ENCODE measurements at regions not wholly inside any gene's neighbourhood (a gene's known extent, or its start where the extent isn't known, plus 50 kb on each side); places are given as distances from the start of the nearest gene placed in this dataset.

- H3K27me3 ChIP-seq (replicated peaks; ENCODE audit: control insufficient read depth, insufficient read depth, low read length) = no peaks in the 10 kb centered on the region
- H3K36me3 ChIP-seq (ENCODE audit: control insufficient read depth, insufficient read depth, low read length, severe bottlenecking) = no peaks in the 10 kb centered on the region
- no peak overlapping the region for H3K4me3 ChIP-seq (ENCODE audit: low read length)
- no peaks in the 10 kb centered on the region for H3K9me3 ChIP-seq (ENCODE audit: control insufficient read depth, low read length)
- no peak overlapping the region for H3K9ac ChIP-seq (ENCODE audit: low read length)
- no peaks in the 10 kb centered on the region for H3K4me1 ChIP-seq (ENCODE audit: control insufficient read depth, insufficient read depth, low read length)
- DNase-seq (ENCODE audit: low read depth) = no peak
These were observed 712.8 kb downstream of the CDH8 start for GRCh38 chr16:61323456-61323855.

DNA sequence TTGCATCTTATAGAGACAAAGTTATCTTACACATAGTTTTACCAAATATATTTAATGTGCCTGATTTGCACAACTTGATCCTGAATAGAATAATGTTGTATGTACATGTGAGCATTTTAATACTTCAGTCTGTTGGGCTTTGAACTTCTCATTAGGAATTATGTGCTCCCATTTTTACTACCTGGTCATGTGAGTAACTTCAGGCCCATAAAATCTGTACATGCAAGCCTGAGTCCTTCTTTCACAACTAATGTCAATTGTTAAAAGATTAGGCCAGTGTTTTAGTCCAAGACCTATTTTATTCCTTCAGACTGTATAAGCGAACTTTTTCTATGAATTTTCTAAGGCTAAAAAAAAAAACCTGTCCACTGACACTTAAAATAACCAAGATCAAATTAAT lies 715.4 kb downstream of the CDH8 start:
- DNase-seq (ENCODE audit: low read depth) = no peak
- Histone ChIP-seq H3K36me3 (ENCODE audit: control insufficient read depth, insufficient read depth, low read length, severe bottlenecking) (no peaks in the 10 kb centered on the region), H3K4me3 (ENCODE audit: low read length) (no peak overlapping the region), H3K27me3 (replicated peaks; ENCODE audit: control insufficient read depth, insufficient read depth, low read length) (no peaks in the 10 kb centered on the region), H3K9ac (ENCODE audit: low read length) (no peak overlapping the region), H3K4me1 (ENCODE audit: control insufficient read depth, insufficient read depth, low read length) (no peaks in the 10 kb centered on the region), H3K9me3 (ENCODE audit: control insufficient read depth, low read length) (no peaks in the 10 kb centered on the region)

GRCh38 chr16:61313931-61314330 lies 722.3 kb downstream of the CDH8 start:
- no peaks in the 10 kb centered on the region for H3K4me1 ChIP-seq (ENCODE audit: control insufficient read depth, insufficient read depth, low read length)
- H3K4me3 ChIP-seq (ENCODE audit: low read length) = no peak overlapping the region
- H3K9me3 ChIP-seq (ENCODE audit: control insufficient read depth, low read length) = no peaks in the 10 kb centered on the region
- H3K27me3 ChIP-seq (replicated peaks; ENCODE audit: control insufficient read depth, insufficient read depth, low read length) = no peaks in the 10 kb centered on the region
- no peak for DNase-seq (ENCODE audit: low read depth)
- no peaks in the 10 kb centered on the region for H3K36me3 ChIP-seq (ENCODE audit: control insufficient read depth, insufficient read depth, low read length, severe bottlenecking)
- H3K9ac ChIP-seq (ENCODE audit: low read length) = no peak overlapping the region

- no peaks in the 10 kb centered on the region for H3K4me1 ChIP-seq (ENCODE audit: control insufficient read depth, insufficient read depth, low read length)
- no peaks in the 10 kb centered on the region for H3K36me3 ChIP-seq (ENCODE audit: control insufficient read depth, insufficient read depth, low read length, severe bottlenecking)
- H3K9ac ChIP-seq (ENCODE audit: low read length) = no peak overlapping the region
- H3K4me3 ChIP-seq (ENCODE audit: low read length) = no peak overlapping the region
- no peak for DNase-seq (ENCODE audit: low read depth)
- no peaks in the 10 kb centered on the region for H3K27me3 ChIP-seq (replicated peaks; ENCODE audit: control insufficient read depth, insufficient read depth, low read length)
- no peaks in the 10 kb centered on the region for H3K9me3 ChIP-seq (ENCODE audit: control insufficient read depth, low read length)
These were observed 726.9 kb downstream of the CDH8 start for GRCh38 chr16:61309386-61309785.

GRCh38 chr16:61306204-61306603 lies 730.0 kb downstream of the CDH8 start:
- Histone ChIP-seq H3K27me3 (replicated peaks; ENCODE audit: control insufficient read depth, insufficient read depth, low read length) (no peaks in the 10 kb centered on the region), H3K9ac (ENCODE audit: low read length) (no peak overlapping the region), H3K9me3 (ENCODE audit: control insufficient read depth, low read length) (no peaks in the 10 kb centered on the region), H3K36me3 (ENCODE audit: control insufficient read depth, insufficient read depth, low read length, severe bottlenecking) (no peaks in the 10 kb centered on the region), H3K4me1 (ENCODE audit: control insufficient read depth, insufficient read depth, low read length) (no peaks in the 10 kb centered on the region), H3K4me3 (ENCODE audit: low read length) (no peak overlapping the region)
- DNase-seq (ENCODE audit: low read depth) = no peak

GRCh38 chr16:61296814-61297213 lies 739.4 kb downstream of the CDH8 start:
- DNase-seq (ENCODE audit: low read depth) = no peak
- H3K4me1 ChIP-seq (ENCODE audit: control insufficient read depth, insufficient read depth, low read length) = no peaks in the 10 kb centered on the region
- no peaks in the 10 kb centered on the region for H3K36me3 ChIP-seq (ENCODE audit: control insufficient read depth, insufficient read depth, low read length, severe bottlenecking)
- no peaks in the 10 kb centered on the region for H3K27me3 ChIP-seq (replicated peaks; ENCODE audit: control insufficient read depth, insufficient read depth, low read length)
- H3K9me3 ChIP-seq (ENCODE audit: control insufficient read depth, low read length) = no peaks in the 10 kb centered on the region
- H3K4me3 ChIP-seq (ENCODE audit: low read length) = no peak overlapping the region
- H3K9ac ChIP-seq (ENCODE audit: low read length) = no peak overlapping the region

GRCh38 chr16:61296305-61296704 lies 739.9 kb downstream of the CDH8 start:
- no peaks in the 10 kb centered on the region for H3K36me3 ChIP-seq (ENCODE audit: control insufficient read depth, insufficient read depth, low read length, severe bottlenecking)
- no peaks in the 10 kb centered on the region for H3K4me1 ChIP-seq (ENCODE audit: control insufficient read depth, insufficient read depth, low read length)
- no peaks in the 10 kb centered on the region for H3K27me3 ChIP-seq (replicated peaks; ENCODE audit: control insufficient read depth, insufficient read depth, low read length)
- no peak for DNase-seq (ENCODE audit: low read depth)
- H3K9me3 ChIP-seq (ENCODE audit: control insufficient read depth, low read length) = no peaks in the 10 kb centered on the region
- H3K4me3 ChIP-seq (ENCODE audit: low read length) = no peak overlapping the region
- no peak overlapping the region for H3K9ac ChIP-seq (ENCODE audit: low read length)

DNA sequence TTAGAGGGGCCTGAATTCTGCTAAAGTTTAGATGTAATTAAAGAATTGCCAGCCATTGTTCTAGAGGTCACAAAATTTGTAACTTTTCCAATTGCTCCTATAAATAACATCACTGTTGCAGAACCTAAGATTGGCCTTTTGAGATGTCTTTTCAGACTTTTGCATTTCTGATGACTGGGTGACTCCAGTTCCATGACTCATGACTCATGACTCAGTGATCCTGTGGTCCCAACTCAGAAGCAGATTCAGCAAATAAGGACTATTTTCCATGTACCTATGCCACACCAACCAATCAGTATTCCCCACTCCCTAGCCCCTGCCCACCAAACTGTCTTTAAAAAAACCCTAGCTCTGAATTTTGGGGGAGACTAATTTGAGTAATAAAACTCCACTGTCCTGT lies 740.9 kb downstream of the CDH8 start:
- Histone ChIP-seq H3K27me3 (replicated peaks; ENCODE audit: control insufficient read depth, insufficient read depth, low read length) (no peaks in the 10 kb centered on the region), H3K4me3 (ENCODE audit: low read length) (no peak overlapping the region), H3K36me3 (ENCODE audit: control insufficient read depth, insufficient read depth, low read length, severe bottlenecking) (no peaks in the 10 kb centered on the region), H3K9me3 (ENCODE audit: control insufficient read depth, low read length) (no peaks in the 10 kb centered on the region), H3K4me1 (ENCODE audit: control insufficient read depth, insufficient read depth, low read length) (no peaks in the 10 kb centered on the region), H3K9ac (ENCODE audit: low read length) (no peak overlapping the region)
- no peak for DNase-seq (ENCODE audit: low read depth)

DNA sequence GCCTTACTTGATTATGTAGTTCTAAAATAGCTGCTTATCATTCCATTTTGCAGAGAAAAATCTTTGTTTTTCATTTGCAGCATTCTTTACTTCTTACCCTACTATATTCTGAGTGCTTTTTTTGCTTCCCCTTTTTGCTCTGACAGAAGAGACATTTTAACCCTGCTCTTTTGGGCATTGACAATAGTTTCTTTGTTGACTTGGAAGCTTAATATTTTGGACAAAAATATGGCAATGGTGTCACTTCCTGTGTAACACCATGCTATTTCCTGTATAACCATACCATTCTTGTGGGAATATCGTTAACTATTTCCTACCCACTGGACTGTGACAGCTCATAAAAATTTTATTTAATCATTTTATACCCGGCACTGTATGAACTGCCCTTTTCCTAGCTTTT lies 747.1 kb downstream of the CDH8 start:
- Histone ChIP-seq H3K4me3 (ENCODE audit: low read length) (no peak overlapping the region), H3K9ac (ENCODE audit: low read length) (no peak overlapping the region), H3K4me1 (ENCODE audit: control insufficient read depth, insufficient read depth, low read length) (no peaks in the 10 kb centered on the region), H3K9me3 (ENCODE audit: control insufficient read depth, low read length) (peaks cover under 1% of the 10 kb centered on the region), H3K27me3 (replicated peaks; ENCODE audit: control insufficient read depth, insufficient read depth, low read length) (no peaks in the 10 kb centered on the region), H3K36me3 (ENCODE audit: control insufficient read depth, insufficient read depth, low read length, severe bottlenecking) (no peaks in the 10 kb centered on the region)
- DNase-seq (ENCODE audit: low read depth) = no peak

DNA sequence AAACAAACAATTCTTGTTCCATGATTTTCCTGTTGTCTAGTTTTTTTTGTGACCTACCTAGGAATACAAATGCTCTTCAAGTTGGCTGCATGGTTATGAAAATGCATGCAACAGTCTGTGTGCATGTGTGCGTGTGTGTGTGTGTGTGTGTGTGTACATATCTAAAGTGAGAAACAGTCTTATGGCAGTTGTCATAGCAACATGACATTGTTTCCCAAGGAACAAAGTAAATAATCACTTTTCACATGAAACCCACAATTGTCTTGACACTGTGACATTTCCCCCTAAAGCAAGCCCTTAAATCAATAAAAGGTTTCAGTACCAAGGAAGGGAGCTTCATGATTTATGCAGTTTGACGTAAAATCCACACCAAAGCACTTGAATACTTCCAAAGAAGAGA lies 758.4 kb downstream of the CDH8 start:
- DNase-seq (ENCODE audit: low read depth) = no peak
- no peaks in the 10 kb centered on the region for H3K27me3 ChIP-seq (replicated peaks; ENCODE audit: control insufficient read depth, insufficient read depth, low read length)
- no peaks in the 10 kb centered on the region for H3K4me1 ChIP-seq (ENCODE audit: control insufficient read depth, insufficient read depth, low read length)
- no peaks in the 10 kb centered on the region for H3K9me3 ChIP-seq (ENCODE audit: control insufficient read depth, low read length)
- no peak overlapping the region for H3K9ac ChIP-seq (ENCODE audit: low read length)
- H3K4me3 ChIP-seq (ENCODE audit: low read length) = no peak overlapping the region
- no peaks in the 10 kb centered on the region for H3K36me3 ChIP-seq (ENCODE audit: control insufficient read depth, insufficient read depth, low read length, severe bottlenecking)

GRCh38 chr16:61274211-61274610 lies 762.0 kb downstream of the CDH8 start:
- Histone ChIP-seq H3K9me3 (ENCODE audit: control insufficient read depth, low read length) (no peaks in the 10 kb centered on the region), H3K4me3 (ENCODE audit: low read length) (no peak overlapping the region), H3K9ac (ENCODE audit: low read length) (no peak overlapping the region), H3K36me3 (ENCODE audit: control insufficient read depth, insufficient read depth, low read length, severe bottlenecking) (no peaks in the 10 kb centered on the region), H3K4me1 (ENCODE audit: control insufficient read depth, insufficient read depth, low read length) (no peaks in the 10 kb centered on the region), H3K27me3 (replicated peaks; ENCODE audit: control insufficient read depth, insufficient read depth, low read length) (no peaks in the 10 kb centered on the region)
- no peak for DNase-seq (ENCODE audit: low read depth)

DNA sequence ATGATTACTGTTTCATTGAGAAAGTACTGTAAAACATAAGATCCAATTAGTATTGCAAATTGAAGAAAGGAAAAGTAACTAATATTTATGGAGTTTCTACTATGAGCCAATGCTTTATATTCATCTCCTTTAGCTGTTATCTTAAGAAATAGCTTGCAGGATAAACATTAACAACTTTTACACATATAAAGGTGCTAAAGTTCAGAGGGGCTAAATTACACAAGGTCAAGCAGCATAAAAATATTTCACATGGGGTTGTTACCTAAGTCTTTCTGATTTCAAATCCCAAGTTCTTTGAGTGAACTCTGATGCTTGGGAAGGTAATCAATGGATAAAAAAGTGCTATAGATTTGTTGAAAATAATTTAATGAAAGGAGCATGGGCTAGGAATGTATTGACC lies 765.5 kb downstream of the CDH8 start:
- no peaks in the 10 kb centered on the region for H3K27me3 ChIP-seq (replicated peaks; ENCODE audit: control insufficient read depth, insufficient read depth, low read length)
- H3K4me1 ChIP-seq (ENCODE audit: control insufficient read depth, insufficient read depth, low read length) = no peaks in the 10 kb centered on the region
- H3K9ac ChIP-seq (ENCODE audit: low read length) = no peak overlapping the region
- H3K4me3 ChIP-seq (ENCODE audit: low read length) = no peak overlapping the region
- no peaks in the 10 kb centered on the region for H3K9me3 ChIP-seq (ENCODE audit: control insufficient read depth, low read length)
- DNase-seq (ENCODE audit: low read depth) = no peak
- no peaks in the 10 kb centered on the region for H3K36me3 ChIP-seq (ENCODE audit: control insufficient read depth, insufficient read depth, low read length, severe bottlenecking)

All from adipocyte (in vitro differentiated cells).